ENCODE measurements at regions not wholly inside any gene's neighbourhood (a gene's known extent, or its start where the extent isn't known, plus 50 kb on each side); places are given as distances from the start of the nearest gene placed in this dataset.

- TF ChIP-seq, protein P1, sequence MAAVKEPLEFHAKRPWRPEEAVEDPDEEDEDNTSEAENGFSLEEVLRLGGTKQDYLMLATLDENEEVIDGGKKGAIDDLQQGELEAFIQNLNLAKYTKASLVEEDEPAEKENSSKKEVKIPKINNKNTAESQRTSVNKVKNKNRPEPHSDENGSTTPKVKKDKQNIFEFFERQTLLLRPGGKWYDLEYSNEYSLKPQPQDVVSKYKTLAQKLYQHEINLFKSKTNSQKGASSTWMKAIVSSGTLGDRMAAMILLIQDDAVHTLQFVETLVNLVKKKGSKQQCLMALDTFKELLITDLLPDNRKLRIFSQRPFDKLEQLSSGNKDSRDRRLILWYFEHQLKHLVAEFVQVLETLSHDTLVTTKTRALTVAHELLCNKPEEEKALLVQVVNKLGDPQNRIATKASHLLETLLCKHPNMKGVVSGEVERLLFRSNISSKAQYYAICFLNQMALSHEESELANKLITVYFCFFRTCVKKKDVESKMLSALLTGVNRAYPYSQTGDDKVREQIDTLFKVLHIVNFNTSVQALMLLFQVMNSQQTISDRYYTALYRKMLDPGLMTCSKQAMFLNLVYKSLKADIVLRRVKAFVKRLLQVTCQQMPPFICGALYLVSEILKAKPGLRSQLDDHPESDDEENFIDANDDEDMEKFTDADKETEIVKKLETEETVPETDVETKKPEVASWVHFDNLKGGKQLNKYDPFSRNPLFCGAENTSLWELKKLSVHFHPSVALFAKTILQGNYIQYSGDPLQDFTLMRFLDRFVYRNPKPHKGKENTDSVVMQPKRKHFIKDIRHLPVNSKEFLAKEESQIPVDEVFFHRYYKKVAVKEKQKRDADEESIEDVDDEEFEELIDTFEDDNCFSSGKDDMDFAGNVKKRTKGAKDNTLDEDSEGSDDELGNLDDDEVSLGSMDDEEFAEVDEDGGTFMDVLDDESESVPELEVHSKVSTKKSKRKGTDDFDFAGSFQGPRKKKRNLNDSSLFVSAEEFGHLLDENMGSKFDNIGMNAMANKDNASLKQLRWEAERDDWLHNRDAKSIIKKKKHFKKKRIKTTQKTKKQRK (IDR thresholded peaks at IDR 0.05; ENCODE audit: low read depth, low read length) = no peak
- no peak for TF ChIP-seq NR2C1 (IDR thresholded peaks at IDR 0.05)
Observed at GRCh38 chr6:133817460-133818047, 71.4 kb upstream of the TCF21 start (continued).

DNA sequence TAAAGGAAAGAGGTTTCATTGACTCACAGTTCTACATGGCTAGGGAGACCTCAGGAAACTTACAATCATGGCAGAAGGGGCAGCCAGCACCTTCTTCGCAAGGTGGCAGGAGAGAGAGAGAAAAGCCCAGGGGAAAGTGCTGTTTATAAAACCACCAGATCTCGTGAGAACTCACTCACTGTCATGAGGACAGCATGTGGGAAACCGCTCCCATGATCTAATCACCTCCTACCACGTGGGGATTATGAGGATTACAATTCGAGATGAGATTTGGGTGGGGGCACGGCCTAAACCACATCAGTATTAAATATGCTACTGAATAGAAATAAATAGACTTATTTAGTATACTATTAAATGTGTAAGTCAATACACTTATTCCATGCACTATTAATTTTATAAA lies 70.6 kb upstream of the TCF21 start:
- H3K4me1 ChIP-seq (ENCODE audit: control insufficient read depth, insufficient read depth, low read length) = no peaks in the 10 kb centered on the region
- in situ Hi-C loops (cut with MboI) = no loop called here
- intact Hi-C loops (cut with micrococcal nuclease; ENCODE audit: unreplicated experiment) = no loop called here
- H3K4me3 ChIP-seq = no peak overlapping the region
- DNase-seq (ENCODE audit: low read depth, low spot score) = no peak
- H3K9ac ChIP-seq (ENCODE audit: control insufficient read depth, insufficient read depth, low read length) = no peak overlapping the region
- H3K27ac ChIP-seq (ENCODE audit: control insufficient read depth, insufficient read depth) = no peak overlapping the region
- H2AFZ ChIP-seq (ENCODE audit: control insufficient read depth, low read depth, low read length) = no peak overlapping the region
- no peaks in the 10 kb centered on the region; a peak in 1 of 4 replicates for H3K27me3 ChIP-seq (replicated peaks in 1 of 2; ENCODE audit: control insufficient read depth in 2 of 2, insufficient read depth in 2 of 2, low read length in 1 of 2)
- no peaks in the 10 kb centered on the region for H3K79me2 ChIP-seq (ENCODE audit: control insufficient read depth, insufficient read depth, low read length)
- H4K20me1 ChIP-seq (ENCODE audit: control insufficient read depth, insufficient read depth) = no peaks in the 10 kb centered on the region
- no peaks in the 10 kb centered on the region for H3K9me3 ChIP-seq (replicated peaks; ENCODE audit: control insufficient read depth, insufficient read depth, low read length)
- ATAC-seq = no peak
- no peak for FAIRE-seq
- no peak overlapping the region for H3K4me2 ChIP-seq (ENCODE audit: control insufficient read depth, insufficient read depth)
- ChIA-PET RAD21 (ENCODE audit: unreplicated experiment) (no interaction called here), CTCF (interaction anchor here (1.0 to 3.2 kb wide), 5 partner anchors 13 to 178 kb away, joined by 3 to 12 read pairs (median 3); no protein-coding TSS in a partner anchor), POLR2A (interaction anchor here (0.9 kb wide), 1 partner anchor 11 kb away, joined by 3 read pairs; no protein-coding TSS in a partner anchor), SMC1A (ENCODE audit: uncharacterized antibody, unreplicated experiment) (no interaction called here)
- no peaks in the 10 kb centered on the region for H3K36me3 ChIP-seq (ENCODE audit: control insufficient read depth in 2 of 2, insufficient read depth in 2 of 2, low read length in 1 of 2)
- BruUV-seq (replicated peaks) = no TSS peak
- WGBS (ENCODE audit: insufficient coverage, insufficient replicate concordance, low lambda C conversion rate, missing lambda C conversion rate) = 24% methylated on average over 6 of the region's 6 CpGs
- no peak for TF ChIP-seq ZZZ3 (IDR thresholded peaks at IDR 0.05; ENCODE audit: control insufficient read depth, insufficient read length, low read depth)
- TF ChIP-seq CHD2 (IDR thresholded peaks at IDR 0.05; ENCODE audit: borderline replicate concordance, low read depth, low read length) = no peak
- no peak for TF ChIP-seq TAF1 (IDR thresholded peaks at IDR 0.05; ENCODE audit: borderline replicate concordance, low read depth, low read length)
- no peak for TF ChIP-seq JUNB (IDR thresholded peaks at IDR 0.05)
- TF ChIP-seq HDAC2 (IDR thresholded peaks at IDR 0.05) = no peak
- TF ChIP-seq ZNF592 (IDR thresholded peaks at IDR 0.05) = no peak
- TF ChIP-seq, protein P2, sequence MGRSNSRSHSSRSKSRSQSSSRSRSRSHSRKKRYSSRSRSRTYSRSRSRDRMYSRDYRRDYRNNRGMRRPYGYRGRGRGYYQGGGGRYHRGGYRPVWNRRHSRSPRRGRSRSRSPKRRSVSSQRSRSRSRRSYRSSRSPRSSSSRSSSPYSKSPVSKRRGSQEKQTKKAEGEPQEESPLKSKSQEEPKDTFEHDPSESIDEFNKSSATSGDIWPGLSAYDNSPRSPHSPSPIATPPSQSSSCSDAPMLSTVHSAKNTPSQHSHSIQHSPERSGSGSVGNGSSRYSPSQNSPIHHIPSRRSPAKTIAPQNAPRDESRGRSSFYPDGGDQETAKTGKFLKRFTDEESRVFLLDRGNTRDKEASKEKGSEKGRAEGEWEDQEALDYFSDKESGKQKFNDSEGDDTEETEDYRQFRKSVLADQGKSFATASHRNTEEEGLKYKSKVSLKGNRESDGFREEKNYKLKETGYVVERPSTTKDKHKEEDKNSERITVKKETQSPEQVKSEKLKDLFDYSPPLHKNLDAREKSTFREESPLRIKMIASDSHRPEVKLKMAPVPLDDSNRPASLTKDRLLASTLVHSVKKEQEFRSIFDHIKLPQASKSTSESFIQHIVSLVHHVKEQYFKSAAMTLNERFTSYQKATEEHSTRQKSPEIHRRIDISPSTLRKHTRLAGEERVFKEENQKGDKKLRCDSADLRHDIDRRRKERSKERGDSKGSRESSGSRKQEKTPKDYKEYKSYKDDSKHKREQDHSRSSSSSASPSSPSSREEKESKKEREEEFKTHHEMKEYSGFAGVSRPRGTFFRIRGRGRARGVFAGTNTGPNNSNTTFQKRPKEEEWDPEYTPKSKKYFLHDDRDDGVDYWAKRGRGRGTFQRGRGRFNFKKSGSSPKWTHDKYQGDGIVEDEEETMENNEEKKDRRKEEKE (IDR thresholded peaks at IDR 0.05) = no peak
- TF ChIP-seq NFXL1 (IDR thresholded peaks at IDR 0.05; ENCODE audit: borderline replicate concordance) = no peak
- no peak for TF ChIP-seq BMI1 (IDR thresholded peaks at IDR 0.05; ENCODE audit: borderline replicate concordance)
- no peak for TF ChIP-seq NR2C1 (IDR thresholded peaks at IDR 0.05)
- no peak for TF ChIP-seq SUPT20H (IDR thresholded peaks at IDR 0.05; ENCODE audit: borderline replicate concordance, control insufficient read depth, low read depth, low read length)
- TF ChIP-seq RCOR1 (conservative IDR thresholded peaks at IDR 0.05; ENCODE audit: low read depth, low read length) = no peak
